HG03097 (cell line): ENCODE measurements at regions not wholly inside any gene's neighbourhood (a gene's known extent, or its start where the extent isn't known, plus 50 kb on each side); places are given as distances from the start of the nearest gene placed in this dataset.

Experiments
- ATAC-seq: cut with Tn5 transposase; IDR thresholded peaks from one replicate; pipeline ENCODE4 v1.9.1; 2021; ENCODE audit not compliant: unreplicated experiment, low FRiP score

GRCh38 chr16:85306071-85306792 lies 194.0 kb upstream of the CIBAR2 start:
- no peak for ATAC-seq

GRCh38 chr16:85306793-85307551 lies 194.7 kb upstream of the CIBAR2 start:
- ATAC-seq = no peak

- ATAC-seq = no peak
These were observed 195.5 kb upstream of the CIBAR2 start for GRCh38 chr16:85307552-85308364.

- no peak for ATAC-seq
These were observed 196.6 kb upstream of the CIBAR2 start for GRCh38 chr16:85308611-85309540.

GRCh38 chr16:85309656-85310587 lies 197.7 kb upstream of the CIBAR2 start:
- ATAC-seq = no peak

GRCh38 chr16:85310868-85311585 lies 198.8 kb upstream of the CIBAR2 start:
- ATAC-seq = no peak

- ATAC-seq = no peak
These were observed 199.5 kb upstream of the CIBAR2 start for GRCh38 chr16:85311741-85312140.

- no peak for ATAC-seq
These were observed 199.9 kb upstream of the CIBAR2 start for GRCh38 chr16:85312174-85312573.

- no peak for ATAC-seq
These were observed 200.6 kb upstream of the CIBAR2 start for GRCh38 chr16:85312642-85313525.

GRCh38 chr16:85313526-85314301 lies 201.4 kb upstream of the CIBAR2 start:
- no peak for ATAC-seq

GRCh38 chr16:85314512-85314971 lies 202.3 kb upstream of the CIBAR2 start:
- no peak for ATAC-seq

GRCh38 chr16:85315866-85316265 lies 203.6 kb upstream of the CIBAR2 start:
- no peak for ATAC-seq

GRCh38 chr16:85316321-85316919 lies 204.1 kb upstream of the CIBAR2 start:
- ATAC-seq = no peak

- no peak for ATAC-seq
These were observed 204.7 kb upstream of the CIBAR2 start for GRCh38 chr16:85316944-85317343.

GRCh38 chr16:85317704-85318103 lies 205.4 kb upstream of the CIBAR2 start:
- no peak for ATAC-seq
